GM12891 (cell line): ENCODE measurements at regions not wholly inside any gene's neighbourhood (a gene's known extent, or its start where the extent isn't known, plus 50 kb on each side); places are given as distances from the start of the nearest gene placed in this dataset.

Experiments used
- POLR2A ChIP-seq: IDR thresholded peaks from 2 replicates; pipeline ENCODE4 v1.6.1; 2011; ENCODE audit warnings: low read depth, low read length, control low read depth
- POLR2AphosphoS5 ChIP-seq: IDR thresholded peaks from 2 replicates; pipeline ENCODE4 v1.6.1; 2011; ENCODE audit warnings: low read depth, low read length, control low read depth
- TAF1 ChIP-seq: IDR thresholded peaks from 2 replicates; pipeline ENCODE4 v1.6.1; 2011; ENCODE audit warnings: low read depth, low read length, control low read depth

GRCh38 chr2:60067006-60067405 is 486.4 kb downstream of the BCL11A start:
- no peak for TF ChIP-seq TAF1
- no peak for TF ChIP-seq POLR2A
- TF ChIP-seq POLR2AphosphoS5, result no peak
